Endothelial cell of umbilical vein (primary cell): ENCODE measurements at regions not wholly inside any gene's neighbourhood (a gene's known extent, or its start where the extent isn't known, plus 50 kb on each side); places are given as distances from the start of the nearest gene placed in this dataset.

Source experiments
- BruUV-seq: library from RNA; stranded (reverse); fragments of 400-500 nt; replicated peaks from 2 replicates; lab custom pipeline; 2021; lab: Mats Ljungman, UMichigan
- CTCF ChIA-PET: fragments of 300-600, 350-600 bp; sonication (Branson Sonifier 250); formaldehyde crosslinking; loops from one replicate; lab custom pipeline; 2021; ENCODE audit warnings: antibody characterized with exemption, inconsistent platforms; lab: Charles Lee
- POLR2A ChIA-PET: fragments of 300-600, 350-600 bp; sonication (Branson Sonifier 250); formaldehyde crosslinking; loops from one replicate; lab custom pipeline; 2021; ENCODE audit warnings: antibody characterized with exemption, inconsistent platforms; lab: Charles Lee
- DNase-seq: peaks from one replicate; pipeline ENCODE4 v3.0.0-alpha.2; 2011; ENCODE audit warnings: low read depth, low spot score
- FAIRE-seq: peaks from 2 replicates; lab custom pipeline; 2011; peaks lifted over from hg19 to GRCh38; lab: Jason Lieb, UNC
- H2AFZ ChIP-seq: 2 replicates; pipeline ENCODE4 v1.6.0; 2012; ENCODE audit warnings: low read depth, low read length, control low read depth, inconsistent platforms
- H3K27ac ChIP-seq: 2 replicates; pipeline ENCODE4 v1.5.1; 2011; ENCODE audit warnings: low read depth, mild to moderate bottlenecking, control low read depth, low read length, moderate library complexity; ENCODE audit not compliant: insufficient read depth
- H3K27me3 ChIP-seq, 2 experiments: 2 replicates each; pipeline versions ENCODE4 v1.6.0 to v1.6.1; 2011; ENCODE audit warnings: low read length in 2 of 2, mixed read lengths in 1 of 2; ENCODE audit not compliant: control insufficient read depth in 2 of 2, insufficient read depth in 2 of 2
- H3K36me3 ChIP-seq, 2 experiments: 2 replicates in 1 of 2; 3 replicates in 1 of 2; pipeline ENCODE4 v1.5.1; 2011; ENCODE audit warnings: low read length in 2 of 2, mild to moderate bottlenecking in 1 of 2, moderate library complexity in 1 of 2; ENCODE audit not compliant: control insufficient read depth in 2 of 2, insufficient read depth in 2 of 2; ENCODE audit errors: extremely low read depth in 1 of 2
- H3K4me1 ChIP-seq: 3 replicates; pipeline ENCODE4 v1.5.1; 2011; ENCODE audit warnings: mild to moderate bottlenecking, low read length; ENCODE audit not compliant: control insufficient read depth, insufficient read depth; ENCODE audit errors: extremely low read depth
- H3K4me2 ChIP-seq: 2 replicates; pipeline ENCODE4 v1.6.1; 2011; ENCODE audit warnings: low read length, control low read depth, mixed read lengths; ENCODE audit not compliant: insufficient read depth
- H3K4me3 ChIP-seq, 3 experiments: fragments of 200-600 bp in 1 of 3; sonication (generic), shearing (Covaris generic) in 1 of 3; replicated peaks in 1 of 3; 2 replicates each; pipeline ENCODE4 v1.5.1; 2011 to 2016; ENCODE audit warnings: control low read depth in 3 of 3, low read length in 3 of 3, mild to moderate bottlenecking in 2 of 3, inconsistent platforms in 1 of 3, low read depth in 1 of 3, moderate library complexity in 1 of 3; ENCODE audit not compliant: insufficient read depth in 1 of 3
- H3K79me2 ChIP-seq: 2 replicates; pipeline ENCODE4 v1.6.0; 2012; ENCODE audit warnings: low read length, inconsistent platforms; ENCODE audit not compliant: control insufficient read depth, insufficient read depth
- H3K9ac ChIP-seq: replicated peaks from 2 replicates; pipeline ENCODE3; 2011; ENCODE audit warnings: low read length, control low read depth; ENCODE audit not compliant: insufficient read depth; ENCODE audit errors: extremely low read depth
- H3K9me1 ChIP-seq: replicated peaks from 3 replicates; pipeline ENCODE4 v1.6.0; 2011; ENCODE audit warnings: mild to moderate bottlenecking, low read length; ENCODE audit not compliant: control insufficient read depth, insufficient read depth; ENCODE audit errors: extremely low read depth
- H3K9me3 ChIP-seq: replicated peaks from 2 replicates; pipeline ENCODE4 v1.5.1; 2012; ENCODE audit warnings: low read length, inconsistent platforms; ENCODE audit not compliant: control insufficient read depth, insufficient read depth
- H4K20me1 ChIP-seq: replicated peaks from 2 replicates; pipeline ENCODE3; 2011; ENCODE audit warnings: mild to moderate bottlenecking, low read length; ENCODE audit not compliant: control insufficient read depth, insufficient read depth; ENCODE audit errors: extremely low read depth
- CTCF ChIP-seq, 2 donors: IDR thresholded peaks; 1 replicate in 1 of 2; 2 replicates in 1 of 2; pipeline ENCODE4 v1.5.1; 2011; ENCODE audit warnings: low read length in 2 of 2, mild to moderate bottlenecking in 2 of 2, moderate library complexity in 2 of 2, control low read depth in 1 of 2, inconsistent platforms in 1 of 2, low read depth in 1 of 2; ENCODE audit not compliant: insufficient read depth in 1 of 2; ENCODE audit errors: extremely low read depth in 1 of 2
- EZH2 ChIP-seq: IDR thresholded peaks from 2 replicates; pipeline ENCODE4 v1.6.1; 2012; ENCODE audit warnings: borderline replicate concordance, low read depth, mild to moderate bottlenecking, moderate library complexity, low read length, inconsistent platforms; ENCODE audit not compliant: severe bottlenecking
- FOS ChIP-seq: IDR thresholded peaks from 2 replicates; pipeline ENCODE4 v1.6.1; 2011; ENCODE audit warnings: mild to moderate bottlenecking, low read length, moderate library complexity, borderline replicate concordance; ENCODE audit not compliant: insufficient read depth
- GATA2 ChIP-seq: IDR thresholded peaks from 2 replicates; pipeline ENCODE4 v1.7.0; 2011; ENCODE audit warnings: low read depth, mild to moderate bottlenecking, moderate library complexity, mixed read lengths, low read length; ENCODE audit not compliant: insufficient read length, insufficient read depth
- JUN ChIP-seq: IDR thresholded peaks from 2 replicates; pipeline ENCODE4 v1.6.1; 2011; ENCODE audit warnings: borderline replicate concordance, low read depth; ENCODE audit not compliant: insufficient read length, insufficient read depth
- MYC ChIP-seq: IDR thresholded peaks from one replicate; pipeline ENCODE4 v1.6.1; 2011; ENCODE audit warnings: mild to moderate bottlenecking, low read depth, low read length
- POLR2A ChIP-seq: IDR thresholded peaks from 2 replicates; pipeline ENCODE4 v1.6.1; 2012; ENCODE audit warnings: low read depth, mild to moderate bottlenecking, control low read depth, low read length
- POLR2AphosphoS5 ChIP-seq: IDR thresholded peaks from 2 replicates; pipeline ENCODE4 v1.6.1; 2012; ENCODE audit warnings: low read depth, mild to moderate bottlenecking, control low read depth, low read length, moderate library complexity; ENCODE audit not compliant: insufficient read depth
- dilution Hi-C: fragments of 300-500 bp; cut with MboI; formaldehyde crosslinking; loops from one replicate; pipeline ENCODE4 v1.15.0; 2019; ENCODE audit warnings: low sequenced_read_pairs; ENCODE audit not compliant: extremely low pct_ligation_motif_present
- intact Hi-C: fragments of 100-400 bp; cut with micrococcal nuclease; formaldehyde crosslinking; loops from one replicate; pipeline ENCODE4 v1.10.0; 2022
- TF ChIP-seq, protein P1 (sequence below): IDR thresholded peaks from 2 replicates; pipeline ENCODE4 v1.6.1; 2011; ENCODE audit not compliant: insufficient read depth, insufficient read length

DNA sequence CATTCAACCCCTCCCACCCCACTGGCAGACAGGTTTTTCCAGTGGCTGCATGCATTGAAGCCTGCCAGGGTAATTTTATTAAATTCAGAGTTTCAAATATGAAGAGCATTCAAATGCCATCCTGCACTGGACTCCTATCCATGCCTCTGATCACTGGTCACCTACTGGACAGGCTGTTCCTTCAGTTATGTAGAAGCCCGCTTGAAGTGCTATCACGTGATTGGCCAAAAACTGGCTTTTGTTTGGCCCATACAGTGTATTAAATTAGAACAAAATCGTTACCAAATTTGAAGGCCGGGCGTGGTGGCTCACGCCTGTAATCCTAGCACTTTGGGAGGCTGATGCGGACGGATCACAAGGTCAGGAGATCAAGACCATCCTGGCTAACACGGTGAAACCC lies 464.1 kb downstream of the TSN start:
- no peak overlapping the region for H2AFZ ChIP-seq
- no TSS peak for BruUV-seq
- dilution Hi-C loops (no loop called here), intact Hi-C loops (no loop called here)
- no peaks in the 10 kb centered on the region for H3K36me3 ChIP-seq
- POLR2A ChIA-PET, result no interaction called here
- FAIRE-seq (no peak), DNase-seq (no peak)
- H3K9ac ChIP-seq, result no peak overlapping the region
- CTCF ChIA-PET, result no interaction called here
- no peaks in the 10 kb centered on the region for H3K79me2 ChIP-seq
- no peak for TF ChIP-seq FOS
- no peak for TF ChIP-seq EZH2
- no peak for TF ChIP-seq POLR2A
- no peak for TF ChIP-seq GATA2
- TF ChIP-seq CTCF (IDR thresholded peaks at IDR 0.05; ENCODE audit: extremely low read depth in 1 of 2, insufficient read depth in 1 of 2, low read depth in 1 of 2, low read length in 2 of 2), result no peak
- no peak for TF ChIP-seq MYC
- no peak for TF ChIP-seq POLR2AphosphoS5
- no peaks in the 10 kb centered on the region for H3K27me3 ChIP-seq
- no peaks in the 10 kb centered on the region for H3K4me1 ChIP-seq
- no peaks in the 10 kb centered on the region for H4K20me1 ChIP-seq
- H3K9me3 ChIP-seq, result no peaks in the 10 kb centered on the region
- H3K27ac ChIP-seq, result no peak overlapping the region
- H3K4me3 ChIP-seq, result no peak overlapping the region
- no peaks in the 10 kb centered on the region for H3K9me1 ChIP-seq
- no peak overlapping the region for H3K4me2 ChIP-seq

DNA sequence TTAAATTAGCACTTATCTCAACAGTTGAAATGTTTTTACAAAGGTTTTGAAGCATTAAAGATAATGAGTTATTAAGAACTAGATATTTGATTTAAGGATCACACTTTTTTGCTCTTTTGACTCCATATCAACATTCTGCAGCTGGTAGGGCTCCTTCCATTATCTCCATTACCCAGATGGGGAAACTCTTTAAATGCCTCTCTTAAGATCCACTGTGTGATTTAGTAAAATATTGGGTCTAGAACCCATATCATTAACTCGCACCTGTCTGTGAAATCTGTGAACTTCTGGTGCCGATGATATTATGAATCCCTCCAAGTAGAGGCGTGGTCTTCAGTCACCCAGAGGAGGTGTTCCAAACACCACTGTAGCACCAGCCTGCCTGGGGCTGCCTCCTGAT lies 466.2 kb downstream of the TSN start:
- ChIA-PET CTCF (no interaction called here), POLR2A (no interaction called here)
- H3K4me3 ChIP-seq, result no peak overlapping the region
- no peaks in the 10 kb centered on the region for H4K20me1 ChIP-seq
- H3K9ac ChIP-seq, result no peak overlapping the region
- no peak overlapping the region for H3K27ac ChIP-seq
- DNase-seq (no peak), FAIRE-seq (no peak)
- no TSS peak for BruUV-seq
- TF ChIP-seq CTCF (IDR thresholded peaks at IDR 0.05; ENCODE audit: extremely low read depth in 1 of 2, insufficient read depth in 1 of 2, low read depth in 1 of 2, low read length in 2 of 2) (no peak), POLR2AphosphoS5 (no peak), JUN (no peak), FOS (no peak), MYC (no peak), EZH2 (no peak)
- TF ChIP-seq, protein P1, sequence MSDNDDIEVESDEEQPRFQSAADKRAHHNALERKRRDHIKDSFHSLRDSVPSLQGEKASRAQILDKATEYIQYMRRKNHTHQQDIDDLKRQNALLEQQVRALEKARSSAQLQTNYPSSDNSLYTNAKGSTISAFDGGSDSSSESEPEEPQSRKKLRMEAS, result no peak
- H3K9me1 ChIP-seq, result no peaks in the 10 kb centered on the region
- H3K27me3 ChIP-seq, result no peaks in the 10 kb centered on the region
- no peaks in the 10 kb centered on the region for H3K36me3 ChIP-seq
- H3K79me2 ChIP-seq, result no peaks in the 10 kb centered on the region
- H3K9me3 ChIP-seq, result no peaks in the 10 kb centered on the region
- no peak overlapping the region for H3K4me2 ChIP-seq
- H3K4me1 ChIP-seq, result no peaks in the 10 kb centered on the region
- dilution Hi-C loops (no loop called here), intact Hi-C loops (no loop called here)
- no peak overlapping the region for H2AFZ ChIP-seq
